ENCODE measurements at regions not wholly inside any gene's neighbourhood (a gene's known extent, or its start where the extent isn't known, plus 50 kb on each side); places are given as distances from the start of the nearest gene placed in this dataset.
"Not testable (repeated sequence)": the region's sequence is repeated elsewhere in the genome, so short reads cannot be mapped to it uniquely, and the experiment has no call there.

DNA sequence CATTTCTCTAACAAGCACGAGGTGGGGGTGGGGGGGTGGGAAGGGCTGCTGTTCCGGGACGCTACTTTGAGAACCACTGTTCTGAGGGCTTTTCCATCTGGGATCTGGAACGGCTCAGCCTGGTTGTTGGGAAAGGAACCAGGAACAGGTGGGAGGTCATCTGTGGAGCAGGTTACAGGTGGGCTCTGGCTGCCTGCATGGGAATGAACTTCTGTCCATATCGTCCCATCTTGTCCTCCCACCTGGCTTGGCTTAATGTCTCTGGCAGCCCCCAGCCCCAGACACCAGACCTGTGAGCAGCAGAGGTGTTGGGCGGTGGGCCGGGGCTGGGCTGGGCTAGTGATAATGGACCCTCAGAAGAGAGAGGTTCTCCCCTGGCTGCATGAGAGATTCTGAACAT lies 69.4 kb upstream of the TARDBP start:
- no peak for DNase-seq

DNA sequence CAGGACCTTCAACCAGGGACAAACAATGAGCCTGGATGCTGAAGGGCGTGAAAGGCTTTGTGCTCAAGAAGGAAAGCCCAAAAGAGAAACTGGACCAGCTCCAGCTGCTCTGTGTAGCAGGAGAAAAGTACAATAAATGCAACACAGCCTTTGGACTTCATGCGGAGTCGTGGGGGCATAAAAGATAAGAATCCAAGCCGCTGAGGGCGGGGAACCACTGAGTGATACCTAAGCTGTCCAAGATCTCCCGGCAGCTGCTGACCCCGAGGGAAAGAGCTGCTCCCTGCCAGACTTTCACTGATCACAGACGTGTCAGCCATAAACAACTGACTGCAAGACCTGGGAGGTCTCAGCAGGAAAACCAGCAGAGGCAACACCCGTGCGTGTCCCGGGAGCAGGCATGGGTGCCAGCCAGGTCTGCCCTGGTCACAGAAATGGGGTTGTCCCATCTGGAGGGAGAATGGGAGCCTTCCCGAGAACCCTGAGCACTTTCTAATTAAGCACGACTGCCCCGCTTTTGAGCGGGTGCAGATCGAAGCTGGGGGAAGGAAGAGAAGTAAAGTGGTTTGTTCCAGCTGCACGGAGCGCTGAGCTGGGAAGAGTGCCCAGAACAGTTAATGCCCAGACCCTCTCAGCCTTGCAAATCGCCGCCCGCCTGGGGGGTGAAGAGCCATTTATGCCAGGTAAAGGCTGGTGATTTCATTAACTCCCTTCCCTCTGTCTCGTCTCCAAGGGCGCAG lies 68.3 kb upstream of the TARDBP start:
- peak; percentile 58 for DNase-seq

DNA sequence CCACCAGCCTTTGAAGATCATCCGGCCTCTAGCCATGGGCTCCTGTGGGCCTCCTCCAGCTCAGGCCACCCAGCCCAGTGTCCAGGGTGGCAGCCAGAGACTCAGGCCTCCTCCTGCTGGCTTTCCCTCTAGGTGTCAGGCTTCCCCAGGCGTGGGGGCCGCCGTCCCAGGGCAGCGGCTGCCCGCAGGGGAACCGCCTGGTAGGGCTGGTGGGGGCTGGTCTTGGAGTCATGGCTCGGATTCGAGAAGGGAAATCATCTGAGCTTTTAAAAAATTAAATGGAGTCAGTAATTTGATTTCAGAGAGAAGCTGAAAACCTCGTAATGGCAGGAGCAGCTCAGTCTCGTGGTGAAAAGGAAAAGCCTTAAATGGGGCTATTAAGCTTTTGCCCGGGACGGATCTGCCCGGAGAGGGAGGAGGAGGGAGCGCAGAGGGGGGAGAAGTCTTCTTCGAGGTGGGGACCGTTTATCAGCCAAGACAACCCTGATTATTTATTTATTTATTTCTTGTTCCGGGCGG lies 66.4 kb upstream of the TARDBP start:
- no peak for DNase-seq

DNA sequence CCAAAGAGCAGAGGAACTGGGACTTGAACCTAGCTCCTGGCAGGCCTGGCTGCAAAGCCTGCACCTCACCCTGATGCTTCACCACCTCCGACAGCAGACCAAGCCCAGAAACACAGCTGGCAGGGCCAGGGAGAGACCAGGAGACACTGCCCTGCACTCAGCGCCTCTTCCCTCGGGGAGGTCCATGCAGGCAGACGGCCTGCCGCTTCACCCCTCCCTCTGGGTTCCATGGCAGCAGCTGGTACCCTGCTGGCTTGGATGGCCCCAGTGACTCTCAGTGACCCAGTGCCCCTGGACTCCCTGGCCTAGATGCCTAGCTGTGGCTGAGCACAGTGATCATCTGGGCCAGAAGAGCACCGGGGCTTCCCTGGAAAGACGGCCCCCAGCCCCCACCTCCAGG lies 65.3 kb upstream of the TARDBP start:
- no peak for DNase-seq

DNA sequence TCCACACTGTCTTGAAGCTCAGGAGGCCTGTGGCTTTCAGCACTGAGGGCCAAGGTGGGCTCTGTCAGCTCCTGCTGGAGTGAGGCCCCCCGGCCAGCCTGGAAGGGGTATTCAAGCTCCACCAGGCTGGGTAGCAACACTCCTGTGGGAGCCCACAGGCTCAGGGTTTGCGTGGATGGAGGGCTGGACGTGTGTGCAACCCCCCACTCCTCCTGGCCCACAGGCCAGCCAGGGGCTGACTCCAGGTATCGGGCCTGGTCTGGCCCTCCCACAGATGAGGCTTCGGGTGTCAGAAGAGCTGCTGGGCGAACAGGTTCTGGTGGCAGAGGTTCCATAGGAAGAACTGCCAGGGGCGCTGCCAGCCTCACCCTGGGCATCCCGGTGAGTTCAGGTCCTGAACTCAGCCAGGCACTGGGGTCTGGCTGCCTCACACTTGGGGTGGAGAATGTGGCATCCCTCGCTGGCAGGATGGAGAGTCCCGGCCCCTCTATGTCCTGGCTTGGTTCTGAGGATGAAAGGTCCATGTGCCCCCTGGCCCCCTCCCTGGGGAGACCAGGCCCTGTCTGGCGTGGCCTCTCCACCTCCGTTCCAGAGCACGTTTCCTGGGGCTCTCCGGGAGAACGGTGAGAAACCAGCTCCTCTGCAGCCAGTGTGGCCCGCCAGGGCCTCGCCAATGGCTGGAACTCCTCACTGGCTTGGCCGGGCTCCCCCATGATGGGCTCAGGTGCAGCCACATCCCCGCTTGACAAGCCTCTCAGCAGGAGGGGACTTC lies 64.6 kb upstream of the TARDBP start:
- DNase-seq: no peak

DNA sequence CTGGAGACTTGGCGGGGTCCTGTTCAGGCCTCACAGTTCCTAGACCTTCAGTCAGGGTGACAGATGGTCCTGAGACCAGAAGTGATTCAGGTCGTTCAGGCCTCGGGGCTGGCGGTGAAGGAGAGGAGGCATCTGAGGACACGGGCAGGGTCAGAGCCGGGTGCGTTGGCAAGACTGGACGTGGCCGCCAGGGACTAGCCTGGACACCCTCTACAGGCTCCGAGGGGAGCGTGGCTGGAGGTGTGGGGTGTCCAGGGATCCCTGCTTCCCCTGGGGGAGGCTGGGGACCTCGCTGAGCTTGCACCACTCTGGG lies 64.0 kb upstream of the TARDBP start:
- DNase-seq: no peak

DNA sequence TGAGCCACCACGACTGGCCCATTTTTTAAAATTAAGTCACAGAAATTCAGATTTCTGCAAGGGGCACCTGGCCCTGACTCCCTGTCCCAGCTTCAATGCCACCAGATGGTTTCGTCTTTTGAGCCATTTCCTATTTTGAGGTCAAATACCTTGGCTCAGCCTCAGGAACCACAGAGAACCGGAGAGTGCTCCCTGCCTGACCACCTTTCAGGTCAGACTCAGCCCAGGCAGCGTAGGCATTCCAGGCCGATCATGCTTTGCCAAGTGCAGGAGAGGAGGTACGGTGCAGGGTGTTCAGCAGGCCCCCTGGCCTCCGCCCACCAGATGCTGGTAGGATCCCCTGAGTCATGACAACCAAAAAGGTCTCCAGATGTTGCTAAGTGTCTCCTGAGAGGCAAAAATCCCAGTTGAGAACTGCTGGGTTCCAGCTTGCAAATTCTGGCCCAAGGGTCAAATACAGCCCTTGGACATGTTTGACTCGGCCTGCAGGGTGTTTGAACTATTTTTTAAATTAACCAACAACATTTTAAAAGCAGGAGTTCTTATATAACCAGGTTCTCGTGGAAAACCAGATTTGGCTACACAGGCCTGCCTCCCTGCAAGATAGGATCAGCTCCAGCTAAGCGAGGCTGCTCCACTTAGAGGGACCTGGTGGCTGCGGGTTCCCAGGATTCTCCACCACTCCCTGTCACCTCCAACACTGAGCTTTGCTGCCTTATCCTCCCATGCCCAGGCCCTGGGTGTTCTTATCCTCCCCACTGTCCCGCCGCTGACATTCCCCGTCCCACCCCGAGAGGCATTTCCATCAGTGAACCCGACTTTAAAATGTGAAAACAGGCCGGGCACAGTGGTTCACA lies 61.9 kb upstream of the TARDBP start:
- no peak for DNase-seq

DNA sequence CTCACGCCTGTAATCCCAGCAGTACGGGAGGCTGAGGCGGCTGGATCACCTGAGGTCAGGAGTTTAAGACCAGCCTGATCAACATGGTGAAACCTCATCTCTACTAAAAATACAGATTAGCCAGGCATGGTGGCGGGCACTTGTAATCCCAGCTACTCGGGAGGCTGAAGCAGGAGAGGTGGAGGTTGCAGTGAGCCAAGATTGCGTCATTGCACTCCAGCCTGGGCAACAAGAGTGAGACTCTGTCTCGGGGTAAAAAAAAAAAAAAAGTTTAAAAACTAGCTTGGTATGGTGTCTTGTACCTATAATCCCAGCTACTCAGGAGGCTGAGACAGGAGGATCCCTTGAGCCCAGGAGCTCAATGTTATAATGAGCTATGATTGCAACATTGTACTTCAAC lies 61.2 kb upstream of the TARDBP start:
- DNase-seq: not testable (repeated sequence)

DNA sequence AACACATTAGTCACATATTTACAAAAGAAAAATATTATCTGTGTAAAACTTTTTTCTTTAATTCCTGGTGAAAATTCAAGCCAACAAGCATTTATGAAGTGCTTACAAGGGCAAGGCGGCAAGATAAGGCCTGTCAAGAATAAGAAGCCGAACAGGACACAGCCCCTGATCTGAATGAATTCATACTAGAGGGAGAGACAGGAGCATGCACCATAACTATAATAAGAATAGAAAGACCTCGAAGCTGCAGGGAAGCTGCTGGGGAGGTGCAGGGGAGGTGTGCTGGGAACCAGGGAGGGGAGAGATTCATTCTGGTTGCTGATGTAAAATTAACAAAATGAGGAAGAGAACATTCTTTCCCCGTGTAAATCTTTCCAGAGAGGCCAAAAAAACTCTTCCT lies 60.5 kb upstream of the TARDBP start:
- DNase-seq: no peak

DNA sequence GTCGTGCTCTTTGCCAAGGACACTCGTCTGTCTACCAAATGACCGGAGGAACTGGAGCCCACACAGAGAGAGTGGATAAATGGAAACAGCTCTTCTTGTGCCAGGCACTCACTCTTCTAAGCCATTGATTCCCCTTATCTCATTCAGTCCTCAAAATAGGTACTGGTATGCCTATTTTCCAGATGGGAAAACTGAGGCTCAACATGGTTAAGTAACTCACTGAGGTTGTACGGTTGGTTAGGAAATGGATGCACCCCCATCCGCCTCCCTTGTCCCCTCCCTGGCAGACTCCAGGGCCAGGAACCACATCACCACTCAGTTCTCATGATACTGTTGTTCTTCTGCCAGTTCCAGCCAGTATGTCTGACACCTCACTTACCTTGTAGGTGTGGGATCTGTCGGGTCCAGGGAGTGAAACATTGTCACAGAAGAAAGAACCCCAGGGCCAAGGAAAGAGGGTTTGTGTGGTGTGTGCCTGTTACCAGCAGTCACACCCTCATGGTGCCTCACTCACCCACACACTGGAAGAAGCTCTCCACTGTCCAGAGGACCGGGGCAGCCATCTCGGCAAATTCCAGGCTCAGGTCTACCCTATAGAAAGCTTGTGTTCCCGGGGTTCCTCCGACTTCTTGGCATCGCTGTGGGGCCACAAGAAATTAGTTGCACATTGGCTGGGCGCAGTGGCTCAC lies 58.8 kb upstream of the TARDBP start:
- no peak for DNase-seq

DNA sequence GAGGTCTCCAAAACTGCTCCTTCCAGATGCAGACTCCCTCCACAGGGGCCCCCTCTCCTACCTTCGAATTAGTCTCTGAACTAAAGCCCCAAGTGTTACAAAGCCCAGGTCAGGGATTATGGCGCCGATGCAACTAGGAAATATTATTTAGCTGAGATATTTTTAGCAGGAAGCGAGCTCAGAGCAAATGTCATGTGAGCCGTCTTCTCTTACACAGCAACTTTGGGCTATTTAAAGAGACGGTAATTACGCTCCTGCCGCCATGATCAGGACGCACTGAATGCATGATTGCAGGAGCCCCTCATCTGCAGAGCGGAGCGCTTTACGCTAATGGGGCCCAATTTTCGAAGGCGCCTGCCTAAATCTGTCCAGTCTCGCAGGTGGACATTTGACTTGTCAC lies 55.3 kb upstream of the TARDBP start:
- no peak for DNase-seq

DNA sequence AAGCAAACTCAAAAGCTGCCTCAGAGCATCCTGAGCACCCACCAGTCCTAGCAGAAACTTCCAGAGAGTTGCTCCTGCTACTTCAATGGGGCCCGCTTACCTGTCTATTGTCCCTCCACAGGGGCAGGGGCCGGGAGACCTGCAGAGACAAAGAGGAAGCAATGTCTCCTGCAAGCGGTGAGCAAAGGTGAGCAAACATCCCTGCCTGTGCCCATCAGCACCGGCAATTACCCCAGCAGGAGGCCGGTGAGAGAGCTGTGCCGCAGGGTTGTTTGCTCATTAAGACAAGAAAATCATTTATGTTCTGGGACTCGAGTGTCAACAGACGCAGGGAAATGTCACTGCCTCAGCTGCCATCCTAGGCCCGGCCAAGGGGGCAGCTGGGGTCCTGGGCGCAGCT lies 53.8 kb upstream of the TARDBP start:
- DNase-seq: peak; percentile 88

DNA sequence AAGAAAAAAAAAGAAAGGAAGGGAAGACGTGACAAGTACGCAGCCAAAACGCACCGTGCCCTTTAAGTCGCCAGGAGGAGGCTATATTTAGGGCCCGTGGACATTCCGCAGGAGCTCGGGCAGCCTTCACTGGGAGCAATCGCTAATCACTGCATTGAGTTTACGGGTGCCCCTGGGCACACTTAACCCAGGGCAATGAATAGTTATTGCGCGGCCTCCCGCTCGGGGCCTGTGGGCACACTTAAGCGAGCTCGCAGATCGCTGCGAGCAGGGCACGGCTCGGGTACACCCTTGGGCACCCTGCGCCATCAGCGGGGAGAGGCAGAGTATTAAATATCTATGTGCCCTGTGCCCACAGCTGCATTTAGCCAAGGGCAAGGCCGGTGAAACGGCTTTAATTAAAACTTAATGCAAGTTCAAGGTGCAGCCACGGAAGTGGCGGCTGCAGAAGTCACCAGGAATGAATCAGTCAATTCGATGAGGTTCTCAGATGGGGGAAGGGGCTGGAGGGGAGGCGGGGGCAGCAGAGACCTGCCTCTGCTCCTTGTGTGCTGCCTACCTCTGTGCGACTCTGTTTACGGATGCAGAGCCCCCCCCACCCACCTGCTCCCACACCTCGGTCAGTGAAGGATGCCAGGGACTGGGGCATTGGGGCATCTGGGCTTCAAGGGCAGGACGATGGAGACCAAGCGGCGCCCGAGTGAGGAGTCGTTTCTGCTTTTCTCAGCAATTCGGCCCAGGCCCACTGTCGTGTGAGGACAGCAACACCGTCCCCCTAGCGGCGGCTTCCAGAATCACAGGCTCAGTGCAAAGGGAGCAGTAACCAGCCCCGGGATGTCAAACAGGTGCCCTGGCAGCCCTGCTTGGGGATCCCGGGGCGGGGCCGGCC lies 51.8 kb upstream of the TARDBP start:
- peak; percentile 64 for DNase-seq

DNA sequence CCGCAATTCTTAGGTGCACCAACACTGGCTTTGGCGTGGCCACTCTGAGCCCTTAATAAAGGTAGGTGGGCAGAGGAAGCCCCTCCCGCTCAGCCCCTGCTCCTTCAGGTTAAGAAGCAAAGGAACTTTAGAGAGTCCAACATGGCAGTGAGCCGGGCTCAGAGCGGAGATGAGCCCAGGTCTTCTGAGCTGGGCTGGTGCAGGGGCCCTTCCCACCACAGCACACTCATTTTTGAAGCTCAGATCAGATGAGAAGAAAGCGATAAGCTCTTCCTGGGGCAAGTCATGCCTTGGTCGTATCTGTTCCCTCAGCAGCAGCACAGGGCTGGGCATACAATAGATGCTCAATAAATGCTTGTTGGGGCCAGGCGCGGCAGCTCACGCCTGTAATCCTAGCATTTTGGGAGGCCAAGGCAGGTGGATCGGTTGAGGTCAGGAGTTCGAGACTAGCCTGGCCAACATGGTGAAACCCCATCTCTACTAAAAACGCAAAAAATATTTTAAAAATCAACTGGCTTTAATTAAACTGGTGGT lies 51.1 kb upstream of the TARDBP start:
- DNase-seq: no peak

DNA sequence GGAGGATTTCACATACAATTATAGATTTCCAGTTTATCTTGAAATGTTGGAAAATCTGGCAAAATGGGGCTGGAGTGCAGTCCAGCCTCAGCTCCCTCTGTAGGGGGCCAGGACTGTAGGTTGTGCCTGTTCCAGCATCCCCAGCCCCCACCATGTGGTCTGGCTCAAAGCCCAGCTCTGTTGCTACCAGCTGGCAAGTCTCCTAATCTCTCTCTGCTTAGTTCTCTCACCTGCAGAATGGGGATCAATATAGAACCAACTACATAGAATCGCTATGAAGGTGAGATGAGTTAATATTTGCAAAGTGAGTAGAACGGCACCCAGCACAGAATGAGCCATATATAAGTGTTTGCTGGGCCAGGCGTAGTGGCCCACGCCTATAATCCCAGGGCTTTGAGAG lies 50.0 kb upstream of the TARDBP start:
- peak; percentile 83 for DNase-seq

Data from NCI-H774 (cell line).